Suprapubic skin (tissue), 4 donors: ENCODE measurements at regions not wholly inside any gene's neighbourhood (a gene's known extent, or its start where the extent isn't known, plus 50 kb on each side); places are given as distances from the start of the nearest gene placed in this dataset.

Experiments used
- DNase-seq, 2 donors: peaks; one replicate each; pipeline ENCODE4 v3.0.0-alpha.2; 2019; ENCODE audit warnings: low spot score in 2 of 2
- H3K27ac ChIP-seq: fragments of 200-600 bp; sonication (generic); one replicate; pipeline ENCODE4 v1.5.1; 2019
- H3K27me3 ChIP-seq: fragments of 200-600 bp; sonication (generic); one replicate; pipeline ENCODE4 v1.5.1; 2019
- H3K36me3 ChIP-seq: fragments of 200-600 bp; sonication (generic); one replicate; pipeline ENCODE4 v1.5.1; 2019
- H3K4me1 ChIP-seq: fragments of 200-600 bp; sonication (generic); one replicate; pipeline ENCODE4 v1.5.1; 2019
- H3K4me3 ChIP-seq: fragments of 200-600 bp; sonication (generic); one replicate; pipeline ENCODE4 v1.5.1; 2019; ENCODE audit warnings: mild to moderate bottlenecking
- H3K9me3 ChIP-seq: fragments of 200-600 bp; sonication (generic); one replicate; pipeline ENCODE4 v1.5.1; 2019
- EP300 ChIP-seq: sonication (generic); formaldehyde crosslinking; IDR thresholded peaks from one replicate; pipeline ENCODE4 v1.6.1; 2017; ENCODE audit warnings: antibody characterized with exemption
- POLR2A ChIP-seq, 2 donors: fragments of 450-650 bp; IDR thresholded peaks; one replicate each; pipeline ENCODE4 v1.6.1; 2017; ENCODE audit warnings: antibody characterized with exemption in 2 of 2, mild to moderate bottlenecking in 2 of 2, moderate library complexity in 2 of 2
- POLR2AphosphoS5 ChIP-seq, 3 donors: sonication (generic); formaldehyde crosslinking; IDR thresholded peaks; one replicate each; pipeline ENCODE4 v1.6.1; 2017; ENCODE audit warnings: antibody characterized with exemption in 3 of 3
- WGBS: methylation state at CpG from one replicate; pipeline ENCODE4 v1.1.5; 2018; 5-methylcytosine and 5-hydroxymethylcytosine counted together
- TF ChIP-seq, protein P1 (sequence below), 2 donors: fragments of 200-600 bp in 1 of 2; fragments of 450-650 bp in 1 of 2; sonication (generic) in 1 of 2; IDR thresholded peaks; one replicate each; pipeline ENCODE4 v1.5.1; 2016 to 2019; ENCODE audit warnings: antibody characterized with exemption in 2 of 2, mild to moderate bottlenecking in 1 of 2, moderate library complexity in 1 of 2

GRCh38 chr5:44632344-44632743, 176.4 kb upstream of the MRPS30 start:
- H3K9me3 ChIP-seq: no peaks in the 10 kb centered on the region
- TF ChIP-seq EP300 (no peak), POLR2AphosphoS5 (IDR thresholded peaks at IDR 0.05) (no peak), POLR2A (IDR thresholded peaks at IDR 0.05) (no peak)
- TF ChIP-seq, protein P1, sequence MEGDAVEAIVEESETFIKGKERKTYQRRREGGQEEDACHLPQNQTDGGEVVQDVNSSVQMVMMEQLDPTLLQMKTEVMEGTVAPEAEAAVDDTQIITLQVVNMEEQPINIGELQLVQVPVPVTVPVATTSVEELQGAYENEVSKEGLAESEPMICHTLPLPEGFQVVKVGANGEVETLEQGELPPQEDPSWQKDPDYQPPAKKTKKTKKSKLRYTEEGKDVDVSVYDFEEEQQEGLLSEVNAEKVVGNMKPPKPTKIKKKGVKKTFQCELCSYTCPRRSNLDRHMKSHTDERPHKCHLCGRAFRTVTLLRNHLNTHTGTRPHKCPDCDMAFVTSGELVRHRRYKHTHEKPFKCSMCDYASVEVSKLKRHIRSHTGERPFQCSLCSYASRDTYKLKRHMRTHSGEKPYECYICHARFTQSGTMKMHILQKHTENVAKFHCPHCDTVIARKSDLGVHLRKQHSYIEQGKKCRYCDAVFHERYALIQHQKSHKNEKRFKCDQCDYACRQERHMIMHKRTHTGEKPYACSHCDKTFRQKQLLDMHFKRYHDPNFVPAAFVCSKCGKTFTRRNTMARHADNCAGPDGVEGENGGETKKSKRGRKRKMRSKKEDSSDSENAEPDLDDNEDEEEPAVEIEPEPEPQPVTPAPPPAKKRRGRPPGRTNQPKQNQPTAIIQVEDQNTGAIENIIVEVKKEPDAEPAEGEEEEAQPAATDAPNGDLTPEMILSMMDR (IDR thresholded peaks at IDR 0.05): no peak
- no peaks in the 10 kb centered on the region for H3K4me1 ChIP-seq
- H3K36me3 ChIP-seq: no peaks in the 10 kb centered on the region
- WGBS: 86% methylated on average over 1 of the region's 1 CpG
- H3K27me3 ChIP-seq: no peaks in the 10 kb centered on the region
- H3K27ac ChIP-seq: no peak overlapping the region
- no peak overlapping the region for H3K4me3 ChIP-seq
- no peak for DNase-seq

- TF ChIP-seq POLR2A (IDR thresholded peaks at IDR 0.05): no peak
- TF ChIP-seq, protein P1 (IDR thresholded peaks at IDR 0.05): no peak
- TF ChIP-seq POLR2AphosphoS5 (IDR thresholded peaks at IDR 0.05): no peak
- TF ChIP-seq EP300: no peak
These were observed 181.9 kb upstream of the MRPS30 start for GRCh38 chr5:44626846-44627245.

DNA sequence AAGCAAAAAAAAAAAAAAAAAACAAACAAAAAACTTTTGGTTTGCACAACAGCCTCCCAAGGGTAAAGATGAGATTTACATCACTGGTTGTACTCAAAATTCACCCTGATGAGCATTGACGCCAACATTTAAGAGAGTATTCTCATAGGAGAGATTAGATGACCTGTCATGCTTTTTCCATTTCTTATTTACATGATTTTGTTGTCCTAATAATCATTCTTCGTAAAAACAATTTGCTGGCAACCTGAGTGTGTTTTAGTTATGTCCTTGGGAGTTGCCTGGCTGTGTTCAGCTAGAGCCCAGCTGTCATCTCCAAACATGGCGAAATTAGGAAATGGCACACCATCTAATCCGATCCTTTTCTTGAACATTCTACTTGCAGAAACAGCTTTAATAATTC, 186.4 kb upstream of the MRPS30 start:
- TF ChIP-seq POLR2AphosphoS5 (IDR thresholded peaks at IDR 0.05) (no peak), EP300 (no peak), POLR2A (IDR thresholded peaks at IDR 0.05) (no peak)
- TF ChIP-seq, protein P1 (IDR thresholded peaks at IDR 0.05): no peak
- DNase-seq: no peak
- no peaks in the 10 kb centered on the region for H3K27me3 ChIP-seq
- WGBS: 69% methylated on average over 4 of the region's 4 CpGs
- H3K9me3 ChIP-seq: no peaks in the 10 kb centered on the region
- no peaks in the 10 kb centered on the region for H3K36me3 ChIP-seq
- no peaks in the 10 kb centered on the region for H3K4me1 ChIP-seq
- no peak overlapping the region for H3K27ac ChIP-seq
- H3K4me3 ChIP-seq: no peak overlapping the region

More at GRCh38 chr5:44626846-44627245, 181.9 kb upstream of the MRPS30 start:
- Histone ChIP-seq H3K9me3 (no peaks in the 10 kb centered on the region), H3K36me3 (no peaks in the 10 kb centered on the region), H3K27ac (no peak overlapping the region), H3K27me3 (no peaks in the 10 kb centered on the region), H3K4me1 (no peaks in the 10 kb centered on the region), H3K4me3 (no peak overlapping the region)
- DNase-seq: no peak

DNA sequence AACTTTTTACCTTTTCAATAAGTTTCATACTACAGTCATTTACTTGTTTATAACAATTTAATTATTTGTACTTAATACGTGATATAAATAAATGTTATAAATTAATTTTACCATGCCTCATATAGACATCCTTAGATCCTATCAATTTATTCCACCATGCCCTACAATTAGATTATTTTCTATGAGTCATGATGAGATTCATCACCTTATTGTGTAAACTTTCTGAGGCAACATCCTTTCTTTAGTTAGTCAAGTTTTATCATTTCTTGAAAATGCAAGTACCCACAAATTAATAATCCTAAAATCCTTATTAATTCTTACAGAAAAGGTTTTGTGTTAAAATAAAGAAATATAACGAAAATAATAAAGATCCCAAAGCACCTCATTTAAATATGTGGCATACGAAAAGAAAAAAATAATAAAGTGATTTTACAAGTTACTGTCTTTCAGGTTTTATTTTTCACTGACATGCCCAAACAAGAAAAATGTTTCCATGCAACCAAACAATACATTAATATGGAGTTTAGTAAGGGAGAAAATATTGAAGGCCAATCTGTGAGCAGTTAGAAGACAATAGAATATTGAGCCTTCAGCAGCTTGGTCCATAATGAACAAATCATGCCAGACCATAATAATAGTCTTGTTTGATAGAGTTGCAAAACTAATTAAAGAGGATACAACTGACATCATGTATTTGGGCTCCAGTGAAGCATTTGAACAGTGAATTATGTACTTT, 188.7 kb upstream of the MRPS30 start:
- no peaks in the 10 kb centered on the region for H3K9me3 ChIP-seq
- TF ChIP-seq, protein P1 (IDR thresholded peaks at IDR 0.05): no peak
- no peak for TF ChIP-seq POLR2AphosphoS5 (IDR thresholded peaks at IDR 0.05)
- TF ChIP-seq EP300: no peak
- TF ChIP-seq POLR2A (IDR thresholded peaks at IDR 0.05): no peak
- no peak overlapping the region for H3K27ac ChIP-seq
- no peaks in the 10 kb centered on the region for H3K27me3 ChIP-seq
- H3K4me3 ChIP-seq: no peak overlapping the region
- H3K36me3 ChIP-seq: no peaks in the 10 kb centered on the region
- H3K4me1 ChIP-seq: no peaks in the 10 kb centered on the region
- 63% methylated on average over 3 of the region's 3 CpGs for WGBS
- DNase-seq: no peak

GRCh38 chr5:44614845-44615244, 193.9 kb upstream of the MRPS30 start:
- Histone ChIP-seq H3K27me3 (no peaks in the 10 kb centered on the region), H3K4me3 (no peak overlapping the region), H3K36me3 (no peaks in the 10 kb centered on the region), H3K9me3 (no peaks in the 10 kb centered on the region), H3K4me1 (no peaks in the 10 kb centered on the region), H3K27ac (no peak overlapping the region)
- DNase-seq: no peak
- whole genome bisulfite sequencing: 94% methylated on average over 2 of the region's 2 CpGs
- no peak for TF ChIP-seq POLR2AphosphoS5 (IDR thresholded peaks at IDR 0.05)
- no peak for TF ChIP-seq EP300
- no peak for TF ChIP-seq POLR2A (IDR thresholded peaks at IDR 0.05)
